ENCODE measurements at regions not wholly inside any gene's neighbourhood (a gene's known extent, or its start where the extent isn't known, plus 50 kb on each side); places are given as distances from the start of the nearest gene placed in this dataset.

DNA sequence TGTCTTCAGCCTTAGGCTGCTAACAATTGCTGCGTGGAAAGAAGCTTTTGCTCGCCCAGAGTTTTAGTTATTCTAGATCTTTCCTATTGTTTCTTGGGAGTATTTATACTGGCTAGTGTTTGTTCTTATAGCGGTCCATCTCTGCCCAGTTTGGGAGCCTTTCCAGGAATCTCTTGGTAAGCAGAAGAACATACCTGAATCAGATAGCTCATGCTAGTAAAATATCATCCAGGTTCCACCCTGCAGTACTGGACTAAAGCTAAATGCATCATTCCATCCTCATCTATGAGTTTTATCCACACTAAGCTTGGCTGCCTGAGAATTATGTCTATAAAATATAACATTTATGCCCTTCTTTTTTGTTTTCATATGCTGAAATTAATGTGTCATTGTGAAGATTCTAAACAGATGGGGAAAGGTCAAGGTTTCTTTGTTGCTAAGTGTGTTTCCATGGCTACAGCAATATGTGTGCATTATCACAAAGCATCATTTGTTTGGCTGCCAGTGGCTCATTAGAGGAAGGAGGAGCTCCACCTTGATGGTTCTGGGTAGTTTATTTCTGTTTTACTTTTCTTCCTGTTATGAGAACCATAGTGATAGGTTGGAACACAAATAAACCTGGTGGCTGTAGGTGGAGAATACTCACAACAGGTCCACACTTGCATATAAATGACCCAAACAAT, 182.8 kb downstream of the PIK3C3 start:
- DNase-seq = no peak

- no peak for DNase-seq
Observed at GRCh38 chr18:42141439-42141838, 186.4 kb downstream of the PIK3C3 start.

GRCh38 chr18:42155024-42155423, 200.0 kb downstream of the PIK3C3 start:
- no peak for DNase-seq

DNA sequence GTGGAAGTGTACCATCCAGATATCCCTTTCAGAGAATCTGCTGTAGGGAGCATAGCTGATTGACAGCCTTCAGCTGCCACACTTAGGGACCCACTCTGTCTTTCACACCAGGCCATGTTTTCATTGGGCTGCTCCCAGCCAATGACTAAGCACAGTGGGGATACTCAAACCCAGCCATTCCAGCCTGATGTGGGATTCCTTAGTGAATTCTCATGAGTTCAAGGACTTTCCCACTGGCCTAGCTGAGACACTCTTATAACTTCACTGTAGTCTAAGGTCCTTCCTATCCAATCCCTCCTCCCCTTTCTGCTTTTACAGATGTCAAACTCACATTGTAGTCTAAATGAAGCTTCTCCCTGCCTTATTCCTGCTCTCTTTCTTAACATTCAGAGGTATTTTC, 201.2 kb downstream of the PIK3C3 start:
- DNase-seq = no peak

- DNase-seq = no peak
Observed at GRCh38 chr18:42157420-42157819, 202.4 kb downstream of the PIK3C3 start.

DNA sequence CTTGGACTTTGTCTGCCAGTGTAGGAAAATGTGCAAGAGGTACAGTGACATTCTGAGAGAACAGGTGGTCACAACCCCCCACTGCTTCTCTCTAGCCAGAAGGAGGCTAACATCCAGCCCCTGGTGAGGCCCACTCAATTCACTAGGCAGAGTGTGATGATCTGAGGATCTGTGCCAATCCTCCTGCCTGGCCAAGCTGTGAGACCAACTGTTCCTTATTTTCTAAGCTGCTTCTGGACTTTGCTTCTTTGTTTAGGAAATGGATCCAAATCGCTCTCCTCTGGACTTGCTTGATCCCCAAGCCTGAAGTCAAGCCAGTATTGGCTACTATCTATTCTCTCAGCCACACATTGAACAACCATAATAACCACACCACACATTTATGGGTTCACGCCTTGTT, 202.8 kb downstream of the PIK3C3 start:
- DNase-seq = no peak

- DNase-seq = no peak
Observed at GRCh38 chr18:42159146-42159545, 204.1 kb downstream of the PIK3C3 start.

DNA sequence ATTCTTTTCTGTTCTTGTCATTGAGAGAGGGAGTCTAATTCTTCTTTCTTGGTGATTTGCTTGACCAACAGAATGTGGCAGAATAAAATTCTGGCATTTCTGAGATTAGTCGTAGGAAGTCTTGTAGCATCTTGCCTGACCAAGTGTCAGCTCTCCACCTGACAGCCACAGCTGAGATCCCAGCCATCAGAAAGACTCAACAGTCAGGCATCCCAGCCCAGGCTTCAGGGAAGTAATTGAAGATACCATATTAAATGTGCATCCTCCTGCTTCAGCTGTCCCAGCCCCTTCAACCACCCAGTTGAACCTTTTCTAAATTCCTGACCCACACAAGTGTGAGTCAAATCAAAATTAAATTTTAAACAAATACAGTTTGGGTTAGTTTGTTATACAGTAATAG, 208.3 kb downstream of the PIK3C3 start:
- DNase-seq = no peak

GRCh38 chr18:42164556-42164955, 209.5 kb downstream of the PIK3C3 start:
- no peak for DNase-seq

DNA sequence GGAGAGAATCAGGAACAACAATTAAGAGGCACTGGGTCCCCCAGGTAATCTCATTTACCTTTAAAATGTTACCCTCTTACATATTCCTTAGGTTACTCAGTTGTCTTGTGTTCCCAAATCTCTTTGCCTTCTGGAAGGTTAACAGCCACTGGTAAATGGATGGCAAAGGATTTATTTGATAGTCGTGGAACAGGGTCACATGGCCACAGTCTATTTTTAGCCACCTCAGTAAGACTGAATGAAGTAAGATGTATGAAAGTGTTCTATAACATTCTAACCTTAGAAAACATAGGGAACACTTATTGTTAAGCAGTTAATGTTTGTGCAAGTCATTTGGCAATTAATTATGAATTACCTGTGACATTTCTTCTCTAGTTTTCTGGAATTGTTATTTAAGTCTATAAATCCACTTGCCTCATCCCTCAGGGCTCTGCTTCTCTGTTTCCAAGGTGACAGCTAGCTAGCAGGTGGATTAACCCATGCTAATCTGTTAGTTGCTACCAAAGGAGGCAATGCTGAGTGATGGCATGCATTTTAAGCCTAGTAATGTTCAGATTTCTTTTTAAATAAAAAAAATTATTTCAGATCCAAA, 211.0 kb downstream of the PIK3C3 start:
- no peak for DNase-seq

DNA sequence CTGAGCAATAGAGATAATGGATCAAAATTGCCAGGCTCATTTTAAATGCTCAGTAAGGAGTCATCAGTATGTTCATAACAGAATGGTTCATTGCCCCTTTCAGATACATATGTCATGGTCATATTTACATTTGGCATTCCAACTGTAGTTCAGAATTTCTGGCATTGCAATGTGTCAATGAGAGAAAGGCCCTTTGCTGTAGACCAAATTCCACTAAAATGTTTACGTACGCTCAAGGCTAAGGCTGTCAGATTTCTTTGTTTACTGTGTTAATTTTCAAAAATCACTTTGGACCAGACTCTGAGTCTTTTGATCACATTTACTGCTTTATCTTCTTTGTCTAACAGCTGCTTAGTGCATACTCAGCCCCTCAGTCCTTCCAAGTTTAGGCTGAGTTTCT, 213.5 kb downstream of the PIK3C3 start:
- DNase-seq = no peak

- DNase-seq = no peak
Observed at GRCh38 chr18:42168907-42169306, 213.9 kb downstream of the PIK3C3 start.

GRCh38 chr18:42174909-42175308, 219.9 kb downstream of the PIK3C3 start:
- no peak for DNase-seq

GRCh38 chr18:42176599-42176998, 221.6 kb downstream of the PIK3C3 start:
- DNase-seq = no peak

DNA sequence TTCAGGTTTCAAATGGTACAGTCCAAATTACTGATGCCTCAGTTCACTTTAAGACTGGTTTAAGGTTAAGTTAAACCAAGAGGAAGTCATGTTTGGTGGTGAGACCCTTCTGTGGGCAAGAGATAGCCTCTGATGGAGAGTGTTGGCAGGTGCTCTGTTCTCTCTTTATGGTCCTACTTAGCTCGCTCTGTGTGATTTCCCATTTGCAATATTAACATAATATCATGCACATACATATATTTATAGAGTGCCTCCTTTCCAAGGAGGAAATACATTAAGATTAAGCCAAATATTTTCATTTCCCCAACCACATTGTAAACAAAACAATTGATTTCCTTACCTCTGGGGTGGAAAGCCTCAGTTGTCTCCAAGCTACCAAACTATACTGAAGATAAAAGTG, 222.4 kb downstream of the PIK3C3 start:
- no peak for DNase-seq

- no peak for DNase-seq
Observed at GRCh38 chr18:42178376-42179080, 223.5 kb downstream of the PIK3C3 start.

GRCh38 chr18:42179542-42180121, 224.6 kb downstream of the PIK3C3 start:
- DNase-seq = no peak

GRCh38 chr18:42181474-42181873, 226.4 kb downstream of the PIK3C3 start:
- DNase-seq = no peak

GRCh38 chr18:42182728-42183700, 228.0 kb downstream of the PIK3C3 start:
- DNase-seq = no peak

DNA sequence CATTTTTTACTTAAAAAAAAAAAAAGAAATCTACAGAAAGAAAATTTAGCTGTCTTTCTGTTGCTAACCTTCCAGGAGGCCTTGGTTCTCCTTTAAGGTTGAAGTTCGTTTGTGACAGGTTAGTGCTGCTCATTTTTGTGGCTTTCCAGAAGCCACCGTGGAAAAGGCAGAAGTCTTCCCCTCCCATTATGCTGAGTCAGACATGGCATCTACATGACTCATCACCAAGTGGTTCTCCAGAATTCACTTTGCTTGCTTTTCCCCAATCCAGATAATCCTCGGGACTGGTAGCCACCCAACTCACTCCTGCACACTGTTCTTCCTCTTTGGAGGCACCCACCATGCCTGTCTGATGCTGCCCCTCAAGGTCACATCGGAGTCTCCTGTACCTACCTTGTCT, 228.7 kb downstream of the PIK3C3 start:
- DNase-seq = no peak

GRCh38 chr18:42184685-42185477, 229.8 kb downstream of the PIK3C3 start:
- DNase-seq = no peak

- no peak for DNase-seq
Observed at GRCh38 chr18:42185486-42185885, 230.5 kb downstream of the PIK3C3 start.

Measured in activated naive CD4-positive, alpha-beta T cell treated with anti-CD3 and anti-CD28 coated beads, Interleukin-2, amount 50 U/mL, for 16 hours (primary cell).